Vagina (tissue), 2 donors: ENCODE measurements at regions not wholly inside any gene's neighbourhood (a gene's known extent, or its start where the extent isn't known, plus 50 kb on each side); places are given as distances from the start of the nearest gene placed in this dataset.

Experiments
- DNase-seq, 2 donors: peaks; one replicate each; pipeline ENCODE4 v3.0.0-alpha.2; 2017; ENCODE audit errors: extremely low spot score in 2 of 2
- H3K27ac ChIP-seq: fragments of 200-600 bp; sonication (generic); one replicate; pipeline ENCODE4 v1.5.1; 2019
- H3K27me3 ChIP-seq: fragments of 200-600 bp; sonication (generic); one replicate; pipeline ENCODE4 v1.5.1; 2019
- H3K36me3 ChIP-seq, 2 donors: fragments of 200-600 bp; sonication (generic); one replicate each; pipeline ENCODE4 v1.5.1; 2017 to 2019
- H3K4me1 ChIP-seq: fragments of 200-600 bp; sonication (generic); one replicate; pipeline ENCODE4 v1.5.1; 2019
- H3K4me3 ChIP-seq, 2 donors: fragments of 200-600 bp; sonication (generic); 1 replicate in 1 of 2; 2 replicates in 1 of 2; pipeline ENCODE4 v1.5.1; 2016 to 2019
- H3K9me3 ChIP-seq: fragments of 200-600 bp; sonication (generic); one replicate; pipeline ENCODE4 v1.5.1; 2019
- CTCF ChIP-seq, 3 experiments: fragments of 450-650 bp in 2 of 3; fragments of 200-600 bp in 1 of 3; sonication (generic) in 1 of 3; IDR thresholded peaks; one replicate each; pipeline ENCODE4 v1.5.1; 2017 to 2019; ENCODE audit warnings: antibody characterized with exemption in 3 of 3, mild to moderate bottlenecking in 2 of 3, moderate library complexity in 2 of 3
- POLR2A ChIP-seq, 2 donors: fragments of 450-650 bp; IDR thresholded peaks; one replicate each; pipeline ENCODE4 v1.6.1; 2017; ENCODE audit warnings: antibody characterized with exemption in 2 of 2, mild to moderate bottlenecking in 2 of 2, moderate library complexity in 2 of 2
- POLR2AphosphoS5 ChIP-seq, 2 donors: sonication (generic); formaldehyde crosslinking; IDR thresholded peaks; one replicate each; pipeline ENCODE4 v1.9.0; 2017; ENCODE audit warnings: antibody characterized with exemption in 2 of 2, mild to moderate bottlenecking in 2 of 2, low read depth in 1 of 2; ENCODE audit not compliant: insufficient read depth in 1 of 2
- intact Hi-C: fragments of 100-400 bp; cut with DNase I; formaldehyde crosslinking; loops from one replicate; pipeline ENCODE4 v1.15.1; 2023

- Histone ChIP-seq H3K4me1 (no peaks in the 10 kb centered on the region), H3K27ac (no peak overlapping the region), H3K4me3 (no peak overlapping the region), H3K27me3 (no peaks in the 10 kb centered on the region), H3K9me3 (no peaks in the 10 kb centered on the region), H3K36me3 (no peaks in the 10 kb centered on the region)
- intact Hi-C loops = no loop called here
- no peak for DNase-seq
- TF ChIP-seq POLR2A (IDR thresholded peaks at IDR 0.05) (no peak), CTCF (IDR thresholded peaks at IDR 0.05) (no peak), POLR2AphosphoS5 (IDR thresholded peaks at IDR 0.05; ENCODE audit: insufficient read depth in 1 of 2, low read depth in 1 of 2) (no peak)
These were observed 90.7 kb upstream of the TMEM26 start for GRCh38 chr10:61543831-61544230.

- no peak overlapping the region for H3K4me3 ChIP-seq
- H3K36me3 ChIP-seq = no peaks in the 10 kb centered on the region
- no peak for DNase-seq
- H3K9me3 ChIP-seq = no peaks in the 10 kb centered on the region
- intact Hi-C loops = no loop called here
- no peaks in the 10 kb centered on the region for H3K4me1 ChIP-seq
- H3K27ac ChIP-seq = no peak overlapping the region
- no peaks in the 10 kb centered on the region for H3K27me3 ChIP-seq
- TF ChIP-seq POLR2A (IDR thresholded peaks at IDR 0.05) (no peak), CTCF (IDR thresholded peaks at IDR 0.05) (no peak), POLR2AphosphoS5 (IDR thresholded peaks at IDR 0.05; ENCODE audit: insufficient read depth in 1 of 2, low read depth in 1 of 2) (no peak)
These were observed 89.4 kb upstream of the TMEM26 start for GRCh38 chr10:61542596-61542995.

- Histone ChIP-seq H3K9me3 (no peaks in the 10 kb centered on the region), H3K4me1 (no peaks in the 10 kb centered on the region), H3K4me3 (no peak overlapping the region), H3K27me3 (no peaks in the 10 kb centered on the region), H3K36me3 (no peaks in the 10 kb centered on the region), H3K27ac (no peak overlapping the region)
- DNase-seq = no peak
- intact Hi-C loops = no loop called here
- no peak for TF ChIP-seq CTCF (IDR thresholded peaks at IDR 0.05)
- TF ChIP-seq POLR2A (IDR thresholded peaks at IDR 0.05) = no peak
- TF ChIP-seq POLR2AphosphoS5 (IDR thresholded peaks at IDR 0.05; ENCODE audit: insufficient read depth in 1 of 2, low read depth in 1 of 2) = no peak
These were observed 88.8 kb upstream of the TMEM26 start for GRCh38 chr10:61541960-61542359.

GRCh38 chr10:61539876-61540275, 86.7 kb upstream of the TMEM26 start:
- intact Hi-C loops = no loop called here
- no peaks in the 10 kb centered on the region for H3K27me3 ChIP-seq
- no peak overlapping the region for H3K27ac ChIP-seq
- no peak for TF ChIP-seq POLR2A (IDR thresholded peaks at IDR 0.05)
- TF ChIP-seq CTCF (IDR thresholded peaks at IDR 0.05) = no peak
- TF ChIP-seq POLR2AphosphoS5 (IDR thresholded peaks at IDR 0.05; ENCODE audit: insufficient read depth in 1 of 2, low read depth in 1 of 2) = no peak
- H3K4me3 ChIP-seq = no peak overlapping the region
- no peaks in the 10 kb centered on the region for H3K4me1 ChIP-seq
- no peaks in the 10 kb centered on the region for H3K9me3 ChIP-seq
- H3K36me3 ChIP-seq = no peaks in the 10 kb centered on the region
- no peak for DNase-seq

GRCh38 chr10:61529208-61529607, 76.0 kb upstream of the TMEM26 start:
- TF ChIP-seq CTCF (IDR thresholded peaks at IDR 0.05) = no peak
- no peak for TF ChIP-seq POLR2A (IDR thresholded peaks at IDR 0.05)
- TF ChIP-seq POLR2AphosphoS5 (IDR thresholded peaks at IDR 0.05; ENCODE audit: insufficient read depth in 1 of 2, low read depth in 1 of 2) = no peak

More at GRCh38 chr10:61529208-61529607, 76.0 kb upstream of the TMEM26 start:
- Histone ChIP-seq H3K36me3 (no peaks in the 10 kb centered on the region), H3K27ac (no peak overlapping the region), H3K27me3 (no peaks in the 10 kb centered on the region), H3K9me3 (no peaks in the 10 kb centered on the region), H3K4me3 (no peak overlapping the region), H3K4me1 (no peaks in the 10 kb centered on the region)
- no peak for DNase-seq
- intact Hi-C loops = no loop called here
